HCT116 (cell line): ENCODE measurements at regions not wholly inside any gene's neighbourhood (a gene's known extent, or its start where the extent isn't known, plus 50 kb on each side); places are given as distances from the start of the nearest gene placed in this dataset.

Experiments
- EZH2phosphoT487 ChIP-seq: fragments of 200-600 bp; IDR thresholded peaks from 2 replicates; pipeline ENCODE4 v1.6.1; 2018; ENCODE audit warnings: antibody characterized with exemption, borderline replicate concordance
- POLR2A ChIP-seq: IDR thresholded peaks from 2 replicates; pipeline ENCODE4 v1.7.0; 2011; ENCODE audit warnings: borderline replicate concordance; ENCODE audit not compliant: insufficient read depth, insufficient read length; ENCODE audit errors: extremely low read depth
- TF ChIP-seq, protein P1 (sequence below), 3 experiments: fragments of 200-600 bp in 1 of 3; sonication (generic) in 1 of 3; IDR thresholded peaks in 2 of 3; conservative IDR thresholded peaks in 1 of 3; 2 replicates each; pipeline ENCODE4 v1.5.1; 2012 to 2017; ENCODE audit warnings: low read depth in 2 of 3, low read length in 2 of 3, antibody characterized with exemption in 1 of 3, borderline replicate concordance in 1 of 3, control low read depth in 1 of 3, mild to moderate bottlenecking in 1 of 3, mixed read lengths in 1 of 3, mixed run types in 1 of 3, moderate library complexity in 1 of 3; ENCODE audit not compliant: insufficient read depth in 1 of 3

GRCh38 chr20:40512994-40513393, 176.0 kb downstream of the MAFB start:
- TF ChIP-seq POLR2A: no peak
- TF ChIP-seq EZH2phosphoT487: no peak
- TF ChIP-seq, protein P1, sequence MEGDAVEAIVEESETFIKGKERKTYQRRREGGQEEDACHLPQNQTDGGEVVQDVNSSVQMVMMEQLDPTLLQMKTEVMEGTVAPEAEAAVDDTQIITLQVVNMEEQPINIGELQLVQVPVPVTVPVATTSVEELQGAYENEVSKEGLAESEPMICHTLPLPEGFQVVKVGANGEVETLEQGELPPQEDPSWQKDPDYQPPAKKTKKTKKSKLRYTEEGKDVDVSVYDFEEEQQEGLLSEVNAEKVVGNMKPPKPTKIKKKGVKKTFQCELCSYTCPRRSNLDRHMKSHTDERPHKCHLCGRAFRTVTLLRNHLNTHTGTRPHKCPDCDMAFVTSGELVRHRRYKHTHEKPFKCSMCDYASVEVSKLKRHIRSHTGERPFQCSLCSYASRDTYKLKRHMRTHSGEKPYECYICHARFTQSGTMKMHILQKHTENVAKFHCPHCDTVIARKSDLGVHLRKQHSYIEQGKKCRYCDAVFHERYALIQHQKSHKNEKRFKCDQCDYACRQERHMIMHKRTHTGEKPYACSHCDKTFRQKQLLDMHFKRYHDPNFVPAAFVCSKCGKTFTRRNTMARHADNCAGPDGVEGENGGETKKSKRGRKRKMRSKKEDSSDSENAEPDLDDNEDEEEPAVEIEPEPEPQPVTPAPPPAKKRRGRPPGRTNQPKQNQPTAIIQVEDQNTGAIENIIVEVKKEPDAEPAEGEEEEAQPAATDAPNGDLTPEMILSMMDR (IDR thresholded peaks at IDR 0.05 in 2 of 3, conservative IDR thresholded peaks at IDR 0.05 in 1 of 3; ENCODE audit: borderline replicate concordance in 1 of 3, insufficient read depth in 1 of 3, low read depth in 2 of 3, low read length in 2 of 3): no peak
